Lung (tissue), 11 donors: ENCODE measurements at regions not wholly inside any gene's neighbourhood (a gene's known extent, or its start where the extent isn't known, plus 50 kb on each side); places are given as distances from the start of the nearest gene placed in this dataset.

Source experiments
- ATAC-seq: fragments of 200-7000 bp; cut with Tn5 transposase; one replicate; pipeline ENCODE4 v1.9.1; 2020; ENCODE audit warnings: moderate number of reproducible peaks; ENCODE audit not compliant: insufficient read depth, low FRiP score
- DNase-seq, 3 donors: peaks; one replicate each; pipeline ENCODE4 v3.0.0-alpha.2; 2013 to 2017
- H3K27ac ChIP-seq, 2 donors: one replicate each; pipeline ENCODE4 v1.5.1; 2013; ENCODE audit warnings: mild to moderate bottlenecking in 2 of 2, moderate library complexity in 2 of 2, control low read depth in 1 of 2, inconsistent platforms in 1 of 2, low read depth in 1 of 2, low read length in 1 of 2
- H3K27me3 ChIP-seq, 3 donors: one replicate each; pipeline ENCODE4 v1.5.1; 2013; ENCODE audit warnings: low read length in 2 of 3; ENCODE audit not compliant: control insufficient read depth in 3 of 3, insufficient read depth in 3 of 3
- H3K36me3 ChIP-seq, 4 donors: one replicate each; pipeline ENCODE4 v1.5.1; 2013; ENCODE audit warnings: low read length in 4 of 4, mild to moderate bottlenecking in 1 of 4, moderate library complexity in 1 of 4; ENCODE audit not compliant: control insufficient read depth in 4 of 4, insufficient read depth in 4 of 4
- H3K4me1 ChIP-seq, 5 donors: one replicate each; pipeline ENCODE4 v1.5.1; 2013; ENCODE audit warnings: low read length in 5 of 5, mild to moderate bottlenecking in 2 of 5, moderate library complexity in 1 of 5; ENCODE audit not compliant: control insufficient read depth in 5 of 5, insufficient read depth in 5 of 5
- H3K4me3 ChIP-seq: one replicate; pipeline ENCODE4 v1.5.1; 2013; ENCODE audit warnings: mild to moderate bottlenecking, control low read depth, moderate library complexity
- H3K9ac ChIP-seq, 2 donors: one replicate each; pipeline ENCODE4 v1.5.1; 2013; ENCODE audit warnings: low read length in 2 of 2, control low read depth in 1 of 2; ENCODE audit not compliant: insufficient read depth in 1 of 2
- H3K9me3 ChIP-seq, 4 donors: one replicate each; pipeline ENCODE4 v1.5.1; 2013; ENCODE audit warnings: low read length in 3 of 4, mild to moderate bottlenecking in 1 of 4, moderate library complexity in 1 of 4; ENCODE audit not compliant: control insufficient read depth in 4 of 4, insufficient read depth in 3 of 4
- CTCF ChIP-seq: IDR thresholded peaks from 2 replicates; pipeline ENCODE4 v1.5.1; 2012; ENCODE audit warnings: mild to moderate bottlenecking; ENCODE audit errors: control extremely low read depth, extremely low read depth
- WGBS, 2 donors: extraction: QIAGEN DNeasy Blood & Tissue Kit; methylation state at CpG; one replicate each; pipeline ENCODE4 v1.1.7; 2013; 5-methylcytosine and 5-hydroxymethylcytosine counted together
- donor health status: control.
- donor health status: control.
- donor health status: Bipolar disorder and iron deficiency.
- donor health status: healthy.
- donor health status: DM: yes; HTN: yes; CAD: no.

GRCh38 chr2:194883711-194884110 is 773.3 kb upstream of the SLC39A10 start:
- no peaks in the 10 kb centered on the region for H3K4me1 ChIP-seq
- H3K9ac ChIP-seq: no peak overlapping the region
- no peak overlapping the region for H3K4me3 ChIP-seq
- H3K27me3 ChIP-seq: no peaks in the 10 kb centered on the region
- H3K9me3 ChIP-seq: no peaks in the 10 kb centered on the region
- ATAC-seq: no peak
- no peak for DNase-seq
- no peak for TF ChIP-seq CTCF
- H3K36me3 ChIP-seq: no peaks in the 10 kb centered on the region
- H3K27ac ChIP-seq: no peak overlapping the region
- 67 to 83% methylated on average over 2 of the region's 2 CpGs for WGBS, 2 donors

GRCh38 chr2:194870974-194871535 is 786.0 kb upstream of the SLC39A10 start:
- Histone ChIP-seq H3K27ac (no peak overlapping the region), H3K4me3 (no peak overlapping the region), H3K9ac (no peak overlapping the region), H3K9me3 (no peaks in the 10 kb centered on the region), H3K4me1 (no peaks in the 10 kb centered on the region), H3K27me3 (no peaks in the 10 kb centered on the region), H3K36me3 (no peaks in the 10 kb centered on the region)
- DNase-seq: no peak
- no peak for TF ChIP-seq CTCF
- WGBS, 2 donors: 66 to 77% methylated on average over 1 of the region's 1 CpG
- ATAC-seq: no peak

- TF ChIP-seq CTCF: no peak
- DNase-seq (no peak), ATAC-seq (no peak)
- Histone ChIP-seq H3K9me3 (no peaks in the 10 kb centered on the region), H3K36me3 (no peaks in the 10 kb centered on the region), H3K27ac (no peak overlapping the region), H3K4me1 (no peaks in the 10 kb centered on the region), H3K4me3 (no peak overlapping the region), H3K27me3 (no peaks in the 10 kb centered on the region), H3K9ac (no peak overlapping the region)
- WGBS, 2 donors: 39 to 47% methylated on average over 1 of the region's 1 CpG
Measured at GRCh38 chr2:194867328-194867727, 789.7 kb upstream of the SLC39A10 start.

GRCh38 chr2:194854941-194855340 is 802.1 kb upstream of the SLC39A10 start:
- no peak overlapping the region for H3K4me3 ChIP-seq
- no peaks in the 10 kb centered on the region for H3K9me3 ChIP-seq
- 84 to 88% methylated on average over 5 of the region's 5 CpGs for WGBS, 2 donors
- ATAC-seq (no peak), DNase-seq (no peak)
- no peak overlapping the region for H3K27ac ChIP-seq
- no peaks in the 10 kb centered on the region for H3K36me3 ChIP-seq
- no peak for TF ChIP-seq CTCF
- H3K27me3 ChIP-seq: no peaks in the 10 kb centered on the region
- H3K4me1 ChIP-seq: no peaks in the 10 kb centered on the region
- H3K9ac ChIP-seq: no peak overlapping the region
